ENCODE measurements at regions not wholly inside any gene's neighbourhood (a gene's known extent, or its start where the extent isn't known, plus 50 kb on each side); places are given as distances from the start of the nearest gene placed in this dataset.
"Not testable (repeated sequence)": the region's sequence is repeated elsewhere in the genome, so short reads cannot be mapped to it uniquely, and the experiment has no call there.

GRCh38 chr1:178580876-178581275 lies 68.0 kb downstream of the TEX35 start:
- H3K27me3 ChIP-seq (ENCODE audit: control insufficient read depth in 5 of 5, insufficient read depth in 4 of 5, low read length in 5 of 5): peaks cover 0 to 2% (median 0%) of the 10 kb centered on the region in 5 donors
- no peaks in the 10 kb centered on the region for H3K4me1 ChIP-seq (ENCODE audit: control insufficient read depth in 5 of 5, insufficient read depth in 5 of 5, low read length in 5 of 5)
- no peaks in the 10 kb centered on the region for H3K36me3 ChIP-seq (ENCODE audit: control insufficient read depth in 5 of 5, insufficient read depth in 5 of 5, low read length in 5 of 5)
- H3K9ac ChIP-seq (ENCODE audit: low read length in 5 of 5): no peak overlapping the region
- no peaks in the 10 kb centered on the region for H3K9me3 ChIP-seq (ENCODE audit: control insufficient read depth in 5 of 5, low read length in 5 of 5)
- no peak overlapping the region for H3K4me3 ChIP-seq (ENCODE audit: low read depth in 1 of 5, low read length in 5 of 5)
- no peak overlapping the region for H3K27ac ChIP-seq (ENCODE audit: low read depth, low read length)

GRCh38 chr1:178581351-178582303 lies 68.7 kb downstream of the TEX35 start:
- H3K9ac ChIP-seq (ENCODE audit: low read length in 5 of 5): no peak overlapping the region
- H3K36me3 ChIP-seq (ENCODE audit: control insufficient read depth in 5 of 5, insufficient read depth in 5 of 5, low read length in 5 of 5): no peaks in the 10 kb centered on the region
- no peak overlapping the region for H3K4me3 ChIP-seq (ENCODE audit: low read depth in 1 of 5, low read length in 5 of 5)
- no peak overlapping the region for H3K27ac ChIP-seq (ENCODE audit: low read depth, low read length)
- no peaks in the 10 kb centered on the region for H3K9me3 ChIP-seq (ENCODE audit: control insufficient read depth in 5 of 5, low read length in 5 of 5)
- H3K4me1 ChIP-seq (ENCODE audit: control insufficient read depth in 5 of 5, insufficient read depth in 5 of 5, low read length in 5 of 5): no peaks in the 10 kb centered on the region
- H3K27me3 ChIP-seq (ENCODE audit: control insufficient read depth in 5 of 5, insufficient read depth in 4 of 5, low read length in 5 of 5): peaks cover 0 to 2% (median 0%) of the 10 kb centered on the region in 5 donors

- Histone ChIP-seq H3K9me3 (ENCODE audit: control insufficient read depth in 5 of 5, low read length in 5 of 5) (peaks cover 0 to 3% (median 0%) of the 10 kb centered on the region in 5 donors), H3K4me1 (ENCODE audit: control insufficient read depth in 5 of 5, insufficient read depth in 5 of 5, low read length in 5 of 5) (no peaks in the 10 kb centered on the region), H3K4me3 (ENCODE audit: low read depth in 1 of 5, low read length in 5 of 5) (no peak overlapping the region), H3K36me3 (ENCODE audit: control insufficient read depth in 5 of 5, insufficient read depth in 5 of 5, low read length in 5 of 5) (no peaks in the 10 kb centered on the region), H3K27ac (ENCODE audit: low read depth, low read length) (no peak overlapping the region), H3K27me3 (ENCODE audit: control insufficient read depth in 5 of 5, insufficient read depth in 4 of 5, low read length in 5 of 5) (peaks cover 0 to 4% (median 0%) of the 10 kb centered on the region in 5 donors), H3K9ac (ENCODE audit: low read length in 5 of 5) (no peak overlapping the region)
Observed at GRCh38 chr1:178587096-178587495, 74.2 kb downstream of the TEX35 start.

- Histone ChIP-seq H3K27ac (ENCODE audit: low read depth, low read length) (no peak overlapping the region), H3K9ac (ENCODE audit: low read length in 5 of 5) (no peak overlapping the region), H3K27me3 (ENCODE audit: control insufficient read depth in 5 of 5, insufficient read depth in 4 of 5, low read length in 5 of 5) (peaks cover 0 to 4% (median 0%) of the 10 kb centered on the region in 5 donors), H3K36me3 (ENCODE audit: control insufficient read depth in 5 of 5, insufficient read depth in 5 of 5, low read length in 5 of 5) (no peaks in the 10 kb centered on the region), H3K4me1 (ENCODE audit: control insufficient read depth in 5 of 5, insufficient read depth in 5 of 5, low read length in 5 of 5) (no peaks in the 10 kb centered on the region), H3K9me3 (ENCODE audit: control insufficient read depth in 5 of 5, low read length in 5 of 5) (peaks cover 0 to 3% (median 0%) of the 10 kb centered on the region in 5 donors), H3K4me3 (ENCODE audit: low read depth in 1 of 5, low read length in 5 of 5) (no peak overlapping the region)
Observed at GRCh38 chr1:178587975-178588374, 75.1 kb downstream of the TEX35 start.

- not testable (repeated sequence) for H3K9ac ChIP-seq (ENCODE audit: low read length in 5 of 5)
Observed at GRCh38 chr1:178589042-178589441, 76.1 kb downstream of the TEX35 start.

GRCh38 chr1:178591811-178592210 lies 78.9 kb downstream of the TEX35 start:
- H3K4me1 ChIP-seq (ENCODE audit: control insufficient read depth in 5 of 5, insufficient read depth in 5 of 5, low read length in 5 of 5): peaks cover 0 to 13% (median 9%) of the 10 kb centered on the region in 5 donors
- not testable (repeated sequence) for H3K9ac ChIP-seq (ENCODE audit: low read length in 5 of 5); H3K27me3 ChIP-seq (ENCODE audit: control insufficient read depth in 5 of 5, insufficient read depth in 4 of 5, low read length in 5 of 5); H3K36me3 ChIP-seq (ENCODE audit: control insufficient read depth in 5 of 5, insufficient read depth in 5 of 5, low read length in 5 of 5); H3K27ac ChIP-seq (ENCODE audit: low read depth, low read length); H3K9me3 ChIP-seq (ENCODE audit: control insufficient read depth in 5 of 5, low read length in 5 of 5); H3K4me3 ChIP-seq (ENCODE audit: low read depth in 1 of 5, low read length in 5 of 5)

More at GRCh38 chr1:178589042-178589441, 76.1 kb downstream of the TEX35 start:
- not testable (repeated sequence) for H3K36me3 ChIP-seq (ENCODE audit: control insufficient read depth in 5 of 5, insufficient read depth in 5 of 5, low read length in 5 of 5); H3K4me1 ChIP-seq (ENCODE audit: control insufficient read depth in 5 of 5, insufficient read depth in 5 of 5, low read length in 5 of 5); H3K27me3 ChIP-seq (ENCODE audit: control insufficient read depth in 5 of 5, insufficient read depth in 4 of 5, low read length in 5 of 5); H3K27ac ChIP-seq (ENCODE audit: low read depth, low read length); H3K4me3 ChIP-seq (ENCODE audit: low read depth in 1 of 5, low read length in 5 of 5); H3K9me3 ChIP-seq (ENCODE audit: control insufficient read depth in 5 of 5, low read length in 5 of 5)

GRCh38 chr1:178593515-178593914 lies 80.6 kb downstream of the TEX35 start:
- H3K27me3 ChIP-seq (ENCODE audit: control insufficient read depth in 5 of 5, insufficient read depth in 4 of 5, low read length in 5 of 5): no peaks in the 10 kb centered on the region

GRCh38 chr1:178594133-178594532 lies 81.2 kb downstream of the TEX35 start:
- H3K36me3 ChIP-seq (ENCODE audit: control insufficient read depth in 5 of 5, insufficient read depth in 5 of 5, low read length in 5 of 5): no peaks in the 10 kb centered on the region
- no peak overlapping the region for H3K27ac ChIP-seq (ENCODE audit: low read depth, low read length)
- peaks cover 0 to 13% (median 9%) of the 10 kb centered on the region in 5 donors for H3K4me1 ChIP-seq (ENCODE audit: control insufficient read depth in 5 of 5, insufficient read depth in 5 of 5, low read length in 5 of 5)
- H3K27me3 ChIP-seq (ENCODE audit: control insufficient read depth in 5 of 5, insufficient read depth in 4 of 5, low read length in 5 of 5): no peaks in the 10 kb centered on the region
- no peak overlapping the region for H3K4me3 ChIP-seq (ENCODE audit: low read depth in 1 of 5, low read length in 5 of 5)
- peaks cover 0 to 3% (median 0%) of the 10 kb centered on the region in 5 donors for H3K9me3 ChIP-seq (ENCODE audit: control insufficient read depth in 5 of 5, low read length in 5 of 5)
- no peak overlapping the region for H3K9ac ChIP-seq (ENCODE audit: low read length in 5 of 5)

More at GRCh38 chr1:178593515-178593914, 80.6 kb downstream of the TEX35 start:
- H3K9me3 ChIP-seq (ENCODE audit: control insufficient read depth in 5 of 5, low read length in 5 of 5): peaks cover 0 to 3% (median 0%) of the 10 kb centered on the region in 5 donors
- H3K36me3 ChIP-seq (ENCODE audit: control insufficient read depth in 5 of 5, insufficient read depth in 5 of 5, low read length in 5 of 5): no peaks in the 10 kb centered on the region
- no peak overlapping the region for H3K9ac ChIP-seq (ENCODE audit: low read length in 5 of 5)
- H3K4me1 ChIP-seq (ENCODE audit: control insufficient read depth in 5 of 5, insufficient read depth in 5 of 5, low read length in 5 of 5): peaks cover 0 to 13% (median 9%) of the 10 kb centered on the region in 5 donors
- H3K4me3 ChIP-seq (ENCODE audit: low read depth in 1 of 5, low read length in 5 of 5): no peak overlapping the region
- no peak overlapping the region for H3K27ac ChIP-seq (ENCODE audit: low read depth, low read length)

- H3K4me3 ChIP-seq (ENCODE audit: low read depth in 1 of 5, low read length in 5 of 5): no peak overlapping the region
- H3K27me3 ChIP-seq (ENCODE audit: control insufficient read depth in 5 of 5, insufficient read depth in 4 of 5, low read length in 5 of 5): no peaks in the 10 kb centered on the region
- H3K9ac ChIP-seq (ENCODE audit: low read length in 5 of 5): no peak overlapping the region
- no peaks in the 10 kb centered on the region for H3K36me3 ChIP-seq (ENCODE audit: control insufficient read depth in 5 of 5, insufficient read depth in 5 of 5, low read length in 5 of 5)
- H3K4me1 ChIP-seq (ENCODE audit: control insufficient read depth in 5 of 5, insufficient read depth in 5 of 5, low read length in 5 of 5): peaks cover 0 to 13% (median 9%) of the 10 kb centered on the region in 5 donors
- H3K9me3 ChIP-seq (ENCODE audit: control insufficient read depth in 5 of 5, low read length in 5 of 5): peaks cover 0 to 3% (median 0%) of the 10 kb centered on the region in 5 donors
- no peak overlapping the region for H3K27ac ChIP-seq (ENCODE audit: low read depth, low read length)
Observed at GRCh38 chr1:178595491-178595890, 82.6 kb downstream of the TEX35 start.

GRCh38 chr1:178599087-178599486 lies 86.2 kb downstream of the TEX35 start:
- Histone ChIP-seq H3K4me1 (ENCODE audit: control insufficient read depth in 5 of 5, insufficient read depth in 5 of 5, low read length in 5 of 5) (peaks cover 0 to 6% (median 5%) of the 10 kb centered on the region in 5 donors), H3K27ac (ENCODE audit: low read depth, low read length) (no peak overlapping the region), H3K4me3 (ENCODE audit: low read depth in 1 of 5, low read length in 5 of 5) (no peak overlapping the region)

More at GRCh38 chr1:178599087-178599486, 86.2 kb downstream of the TEX35 start:
- Histone ChIP-seq H3K9me3 (ENCODE audit: control insufficient read depth in 5 of 5, low read length in 5 of 5) (no peaks in the 10 kb centered on the region), H3K9ac (ENCODE audit: low read length in 5 of 5) (no peak overlapping the region), H3K27me3 (ENCODE audit: control insufficient read depth in 5 of 5, insufficient read depth in 4 of 5, low read length in 5 of 5) (no peaks in the 10 kb centered on the region), H3K36me3 (ENCODE audit: control insufficient read depth in 5 of 5, insufficient read depth in 5 of 5, low read length in 5 of 5) (no peaks in the 10 kb centered on the region)

Data from subcutaneous abdominal adipose tissue (tissue), 5 donors.